Activated T-cell treated with anti-CD3 and anti-CD28 coated beads, Interleukin-2, amount 50 U/mL, for 72 hours (primary cell): ENCODE measurements at regions not wholly inside any gene's neighbourhood (a gene's known extent, or its start where the extent isn't known, plus 50 kb on each side); places are given as distances from the start of the nearest gene placed in this dataset.

Experiments used
- ATAC-seq, 2 donors: fragments of 150-1000 bp; cut with Tn5 transposase; replicated peaks in 1 of 2; 2 replicates each; pipeline ENCODE4 v1.10.0; 2021; ENCODE audit warnings: moderate library complexity in 2 of 2, mild to moderate bottlenecking in 1 of 2
- DNase-seq, 2 donors: peaks; one replicate each; pipeline ENCODE4 v3.0.0; 2021 to 2022; ENCODE audit warnings: mixed read lengths in 1 of 2
- H3K27ac Mint-ChIP-seq: one replicate; pipeline ENCODE4 v1.8.0; 2022; ENCODE audit warnings: mild to moderate bottlenecking, moderate library complexity, mixed read lengths
- H3K27me3 Mint-ChIP-seq: one replicate; pipeline ENCODE4 v1.8.0; 2022; ENCODE audit warnings: low read depth, mixed read lengths
- H3K36me3 Mint-ChIP-seq, 2 donors: one replicate each; pipeline ENCODE4 v1.8.0; 2022; ENCODE audit warnings: mixed read lengths in 2 of 2, mild to moderate bottlenecking in 1 of 2; ENCODE audit not compliant: insufficient read depth in 2 of 2
- H3K4me1 Mint-ChIP-seq: one replicate; pipeline ENCODE4 v1.8.0; 2022; ENCODE audit warnings: low read depth, mixed read lengths
- H3K4me3 Mint-ChIP-seq, 2 donors: one replicate each; pipeline ENCODE4 v1.8.0; 2022; ENCODE audit warnings: mild to moderate bottlenecking in 2 of 2, mixed read lengths in 2 of 2, moderate library complexity in 2 of 2
- H3K9me3 Mint-ChIP-seq, 2 donors: one replicate each; pipeline ENCODE4 v1.8.0; 2022; ENCODE audit warnings: mixed read lengths in 2 of 2

GRCh38 chr3:187831125-187832051 is 86.1 kb upstream of the BCL6 start:
- H3K27me3 Mint-ChIP-seq: no peaks in the 10 kb centered on the region
- no peak for ATAC-seq
- H3K4me1 Mint-ChIP-seq: peaks cover 64% of the 10 kb centered on the region
- no peak overlapping the region for H3K27ac Mint-ChIP-seq
- H3K36me3 Mint-ChIP-seq: peaks cover 6 to 8% of the 10 kb centered on the region in 2 donors
- no peak overlapping the region for H3K4me3 Mint-ChIP-seq
- H3K9me3 Mint-ChIP-seq: peaks cover 5 to 10% of the 10 kb centered on the region in 2 donors
- DNase-seq: no peak

- Mint-ChIP-seq H3K36me3 (peaks cover 6 to 8% of the 10 kb centered on the region in 2 donors), H3K27me3 (no peaks in the 10 kb centered on the region), H3K9me3 (peaks cover 5 to 10% of the 10 kb centered on the region in 2 donors), H3K4me1 (peaks cover 64% of the 10 kb centered on the region), H3K27ac (no peak overlapping the region), H3K4me3 (no peak overlapping the region)
- no peak for ATAC-seq
- no peak for DNase-seq
Observed at GRCh38 chr3:187832202-187832601, 86.9 kb upstream of the BCL6 start.

DNA sequence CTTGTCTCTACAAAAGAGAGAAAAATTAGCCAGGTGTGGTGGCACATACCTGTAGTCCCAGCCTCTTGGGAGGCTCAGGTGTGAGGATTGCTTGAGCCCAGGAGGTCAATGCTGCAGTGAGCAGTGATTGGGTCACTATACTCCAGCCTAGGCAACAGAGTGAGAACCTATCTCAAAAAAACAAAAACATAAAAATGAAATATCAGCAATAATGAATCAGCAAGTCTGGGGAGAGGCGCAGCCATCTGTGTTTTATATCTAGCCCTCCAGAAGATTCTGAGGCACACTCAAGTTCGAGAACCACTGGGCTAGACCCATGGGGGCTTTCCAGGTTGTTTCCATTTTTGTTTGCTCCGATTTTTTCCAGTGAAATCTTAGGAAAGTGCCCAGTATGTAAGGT is 88.1 kb upstream of the BCL6 start:
- DNase-seq (no peak), ATAC-seq (no peak)
- Mint-ChIP-seq H3K27me3 (no peaks in the 10 kb centered on the region), H3K4me1 (peaks cover 63% of the 10 kb centered on the region), H3K9me3 (peaks cover 5 to 10% of the 10 kb centered on the region in 2 donors), H3K36me3 (peaks cover 6 to 8% of the 10 kb centered on the region in 2 donors), H3K4me3 (peak overlapping the region in 1 of 2 donors; percentile 27), H3K27ac (no peak overlapping the region)

DNA sequence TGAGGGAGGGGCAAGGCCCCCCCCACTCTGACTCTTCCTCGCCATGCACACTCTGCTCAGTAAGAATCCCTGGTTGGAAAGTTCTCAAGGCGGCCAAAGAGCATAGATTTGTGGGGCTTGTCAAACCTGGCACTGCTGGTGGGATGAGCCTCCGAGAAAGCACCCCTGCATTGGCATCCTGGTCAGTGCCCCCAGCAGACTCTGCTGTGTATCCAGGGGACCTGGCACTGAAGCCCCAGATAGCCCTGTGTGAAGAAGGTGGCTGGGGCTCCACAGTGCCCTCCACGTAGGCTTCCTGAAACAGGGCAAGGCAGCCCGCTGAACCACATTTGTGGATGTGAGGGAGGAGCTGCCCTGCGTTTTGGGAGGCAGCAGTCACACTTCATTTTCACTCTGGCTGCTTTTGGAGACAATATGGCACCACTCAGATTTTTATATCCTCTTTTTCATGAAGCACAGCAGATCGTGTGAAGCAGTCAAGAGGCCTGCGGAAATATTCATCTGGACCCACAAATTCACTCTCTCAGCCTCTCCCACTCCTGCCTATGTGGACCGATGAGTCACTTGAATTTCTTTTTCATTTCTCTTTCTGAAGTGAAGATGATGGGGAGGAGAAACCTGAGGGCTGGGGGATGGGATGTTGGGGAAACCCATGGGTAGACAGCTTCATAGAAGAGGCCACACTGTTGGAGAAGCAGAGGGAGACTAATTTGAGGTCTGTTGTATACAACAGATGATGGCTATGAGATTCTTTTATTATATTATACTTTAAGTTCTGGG is 88.7 kb upstream of the BCL6 start:
- H3K4me3 Mint-ChIP-seq: peak overlapping the region; percentile 2 to 27
- H3K27me3 Mint-ChIP-seq: no peaks in the 10 kb centered on the region
- peak; percentile 28 to 52 for DNase-seq
- ATAC-seq: peak; percentile 72 to 84
- H3K9me3 Mint-ChIP-seq: peaks cover 5 to 10% of the 10 kb centered on the region in 2 donors
- H3K36me3 Mint-ChIP-seq: peaks cover 6 to 8% of the 10 kb centered on the region in 2 donors
- no peak overlapping the region for H3K27ac Mint-ChIP-seq
- peaks cover 57% of the 10 kb centered on the region for H3K4me1 Mint-ChIP-seq

- H3K4me1 Mint-ChIP-seq: peaks cover 32% of the 10 kb centered on the region
- H3K9me3 Mint-ChIP-seq: peaks cover 5% of the 10 kb centered on the region in 2 donors
- no peak overlapping the region for H3K4me3 Mint-ChIP-seq
- ATAC-seq (no peak), DNase-seq (no peak)
- H3K27ac Mint-ChIP-seq: no peak overlapping the region
- no peaks in the 10 kb centered on the region for H3K27me3 Mint-ChIP-seq
- H3K36me3 Mint-ChIP-seq: peaks cover 5 to 6% of the 10 kb centered on the region in 2 donors
Observed at GRCh38 chr3:187836823-187837770, 91.8 kb upstream of the BCL6 start.

- H3K4me3 Mint-ChIP-seq: no peak overlapping the region
- peaks cover 5% of the 10 kb centered on the region in 2 donors for H3K9me3 Mint-ChIP-seq
- DNase-seq (no peak), ATAC-seq (no peak)
- H3K4me1 Mint-ChIP-seq: peaks cover 29% of the 10 kb centered on the region
- no peak overlapping the region for H3K27ac Mint-ChIP-seq
- H3K36me3 Mint-ChIP-seq: peaks cover 5 to 6% of the 10 kb centered on the region in 2 donors
- H3K27me3 Mint-ChIP-seq: no peaks in the 10 kb centered on the region
Observed at GRCh38 chr3:187838016-187838540, 92.8 kb upstream of the BCL6 start.

DNA sequence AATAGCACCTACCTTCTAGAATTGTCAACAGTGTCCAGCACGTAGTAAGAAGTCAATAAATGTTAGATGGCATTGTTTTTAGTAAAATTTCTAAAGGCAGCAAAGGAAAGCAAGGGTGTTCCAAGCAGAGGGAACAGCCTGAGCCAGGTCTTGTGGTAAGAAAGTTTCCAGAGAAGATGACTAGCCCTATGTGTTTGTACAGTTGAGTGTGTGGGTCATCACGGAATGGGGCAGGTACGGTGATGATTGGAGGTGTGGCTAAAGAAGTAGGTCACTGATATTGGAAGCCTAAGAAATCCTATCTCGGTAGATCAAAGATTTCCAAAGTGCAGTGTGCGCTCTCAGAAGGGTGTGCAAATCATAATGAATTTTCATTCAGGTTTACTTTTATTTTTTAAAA is 94.2 kb upstream of the BCL6 start:
- no peak overlapping the region for H3K4me3 Mint-ChIP-seq
- H3K27ac Mint-ChIP-seq: no peak overlapping the region
- peaks cover 5 to 6% of the 10 kb centered on the region in 2 donors for H3K36me3 Mint-ChIP-seq
- H3K9me3 Mint-ChIP-seq: peaks cover 5% of the 10 kb centered on the region in 2 donors
- H3K27me3 Mint-ChIP-seq: peaks cover 8% of the 10 kb centered on the region
- ATAC-seq (no peak), DNase-seq (no peak)
- peaks cover 18% of the 10 kb centered on the region for H3K4me1 Mint-ChIP-seq

GRCh38 chr3:187840856-187841255 is 95.6 kb upstream of the BCL6 start:
- H3K4me1 Mint-ChIP-seq: peaks cover 10% of the 10 kb centered on the region
- H3K27me3 Mint-ChIP-seq: peaks cover 8% of the 10 kb centered on the region
- no peaks in the 10 kb centered on the region for H3K9me3 Mint-ChIP-seq
- ATAC-seq (no peak), DNase-seq (no peak)
- H3K36me3 Mint-ChIP-seq: no peaks in the 10 kb centered on the region
- H3K4me3 Mint-ChIP-seq: no peak overlapping the region
- no peak overlapping the region for H3K27ac Mint-ChIP-seq

DNA sequence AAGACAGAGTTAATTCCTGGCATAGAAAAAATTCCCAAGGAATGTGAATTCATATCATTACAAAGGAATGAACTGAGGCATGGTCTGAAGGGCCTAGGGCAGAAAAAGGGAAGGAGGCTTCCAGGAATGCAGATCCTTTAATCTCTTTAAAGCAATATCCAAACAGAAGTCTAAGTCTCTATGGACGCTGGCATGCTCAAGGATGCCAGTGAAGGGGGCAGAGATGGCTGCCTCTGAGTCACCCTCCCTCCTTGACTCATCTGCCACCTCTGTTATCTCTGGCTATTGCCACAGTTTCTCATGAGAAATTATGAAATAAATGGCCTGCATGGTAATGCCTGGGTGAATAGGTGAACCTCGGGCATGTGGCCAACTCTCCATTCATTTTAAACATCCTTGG is 96.3 kb upstream of the BCL6 start:
- Mint-ChIP-seq H3K27me3 (peaks cover 8% of the 10 kb centered on the region), H3K36me3 (no peaks in the 10 kb centered on the region), H3K4me1 (peaks cover 10% of the 10 kb centered on the region), H3K27ac (no peak overlapping the region), H3K4me3 (no peak overlapping the region), H3K9me3 (no peaks in the 10 kb centered on the region)
- ATAC-seq (peak; percentile 90 to 95), DNase-seq (peak; percentile 28 to 55)

DNA sequence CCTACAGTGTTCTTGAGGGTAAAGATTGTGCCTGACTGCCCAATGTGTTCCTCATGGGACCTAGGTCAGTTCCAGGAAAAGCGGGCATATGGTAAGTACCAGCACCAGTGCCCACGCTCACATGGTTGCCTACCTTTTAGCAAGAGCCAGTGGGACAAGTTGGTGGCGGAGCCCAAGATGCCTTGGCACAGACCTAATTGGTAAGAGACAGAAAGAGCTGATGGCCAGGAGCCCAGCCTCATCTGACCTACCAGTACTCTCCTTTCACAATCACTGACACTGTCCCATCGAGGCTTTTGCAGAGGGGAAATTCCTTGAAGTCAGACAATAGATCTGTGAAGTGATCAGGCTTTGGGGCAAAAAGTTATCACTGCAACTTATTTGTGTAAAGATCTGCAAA is 98.4 kb upstream of the BCL6 start:
- no peaks in the 10 kb centered on the region for H3K9me3 Mint-ChIP-seq
- H3K36me3 Mint-ChIP-seq: no peaks in the 10 kb centered on the region
- no peak overlapping the region for H3K27ac Mint-ChIP-seq
- no peak for ATAC-seq
- H3K4me1 Mint-ChIP-seq: peaks cover 10% of the 10 kb centered on the region
- DNase-seq: no peak
- H3K4me3 Mint-ChIP-seq: no peak overlapping the region
- H3K27me3 Mint-ChIP-seq: peaks cover 8% of the 10 kb centered on the region

DNA sequence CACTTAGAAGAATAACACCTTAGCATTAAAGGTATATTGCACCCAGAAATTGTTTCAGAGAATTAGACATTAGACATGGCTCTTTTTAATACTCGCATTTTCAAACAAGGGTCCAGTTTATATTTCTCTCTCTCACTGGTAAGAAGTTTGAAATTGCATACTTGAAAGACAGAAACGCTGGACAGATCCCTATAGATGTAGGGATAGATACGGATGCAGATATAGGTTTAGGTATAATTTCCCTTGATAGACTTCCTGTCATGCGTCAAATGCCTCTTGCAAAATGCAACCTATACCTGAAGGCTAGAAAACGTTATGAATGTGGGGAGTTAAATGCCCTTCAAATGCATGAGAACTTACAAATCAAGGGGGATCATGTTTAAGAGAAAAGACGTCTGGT is 99.4 kb upstream of the BCL6 start:
- Mint-ChIP-seq H3K36me3 (peaks cover 0 to 4% of the 10 kb centered on the region in 2 donors), H3K27ac (no peak overlapping the region), H3K4me3 (no peak overlapping the region), H3K27me3 (peaks cover 8% of the 10 kb centered on the region), H3K9me3 (no peaks in the 10 kb centered on the region), H3K4me1 (peaks cover 10% of the 10 kb centered on the region)
- no peak for DNase-seq
- ATAC-seq: no peak

- Mint-ChIP-seq H3K4me3 (no peak overlapping the region), H3K9me3 (peaks cover 3 to 6% of the 10 kb centered on the region in 2 donors), H3K36me3 (peaks cover 1 to 4% of the 10 kb centered on the region in 2 donors), H3K27ac (no peak overlapping the region), H3K27me3 (peaks cover 13% of the 10 kb centered on the region), H3K4me1 (peaks cover 10% of the 10 kb centered on the region)
- ATAC-seq (no peak), DNase-seq (no peak)
Observed at GRCh38 chr3:187845826-187846225, 100.6 kb upstream of the BCL6 start.
